CD1c-positive myeloid dendritic cell (primary cell): ENCODE measurements at regions not wholly inside any gene's neighbourhood (a gene's known extent, or its start where the extent isn't known, plus 50 kb on each side); places are given as distances from the start of the nearest gene placed in this dataset.

ENCODE experiments used
- DNase-seq: peaks from one replicate; pipeline ENCODE4 v3.0.0-alpha.2; 2016; ENCODE audit errors: extremely low spot score

DNA sequence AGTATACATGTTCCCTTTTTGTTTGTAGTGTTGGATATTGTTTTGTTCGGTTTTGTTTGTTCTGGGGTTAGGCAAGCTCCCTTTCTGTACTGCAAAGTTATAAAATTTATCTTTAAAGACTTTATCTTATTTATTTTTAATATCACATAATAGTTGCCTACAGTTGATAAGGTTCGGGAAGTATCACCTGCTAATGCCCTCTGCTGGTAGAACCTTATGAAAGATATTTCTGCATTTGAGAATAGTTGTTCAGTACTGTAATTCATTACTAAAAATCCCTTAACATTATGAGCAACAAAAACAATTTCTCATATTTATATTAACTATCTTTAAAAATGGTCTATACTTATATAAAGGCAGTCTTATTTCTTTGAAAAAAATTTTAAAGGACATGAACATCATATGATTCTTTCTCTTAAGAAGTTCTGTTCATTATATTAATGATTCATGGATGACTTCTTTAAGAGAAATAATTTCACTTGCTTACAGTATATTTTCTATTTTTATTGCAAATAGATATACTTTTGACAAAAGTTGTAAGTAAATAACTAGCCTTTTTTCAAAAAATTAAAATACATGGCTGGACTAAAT is 1126.8 kb downstream of the SI start:
- DNase-seq: no peak

- DNase-seq: no peak
Measured at GRCh38 chr3:163946785-163947184, 1131.5 kb downstream of the SI start.

DNA sequence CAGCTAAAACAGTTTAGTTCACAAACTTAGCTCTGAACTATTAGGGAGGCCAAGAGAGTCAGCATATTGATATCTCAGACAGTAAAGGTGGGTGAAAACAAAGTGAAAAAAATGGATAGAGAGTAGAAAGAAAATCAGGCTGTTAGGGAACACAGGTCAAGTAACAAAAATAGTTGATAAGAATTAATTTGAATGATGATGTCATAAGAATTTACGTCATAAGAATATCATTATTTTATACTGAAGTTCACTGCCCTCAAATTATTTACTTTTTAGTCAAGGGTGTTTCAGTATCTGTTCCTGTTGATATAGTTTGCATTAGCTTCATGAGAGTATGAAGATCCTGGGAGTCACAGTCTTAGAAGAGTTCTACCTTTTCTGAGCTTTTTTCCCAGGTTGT is 1134.6 kb downstream of the SI start:
- no peak for DNase-seq

- no peak for DNase-seq
Measured at GRCh38 chr3:163939926-163940325, 1138.4 kb downstream of the SI start.

DNA sequence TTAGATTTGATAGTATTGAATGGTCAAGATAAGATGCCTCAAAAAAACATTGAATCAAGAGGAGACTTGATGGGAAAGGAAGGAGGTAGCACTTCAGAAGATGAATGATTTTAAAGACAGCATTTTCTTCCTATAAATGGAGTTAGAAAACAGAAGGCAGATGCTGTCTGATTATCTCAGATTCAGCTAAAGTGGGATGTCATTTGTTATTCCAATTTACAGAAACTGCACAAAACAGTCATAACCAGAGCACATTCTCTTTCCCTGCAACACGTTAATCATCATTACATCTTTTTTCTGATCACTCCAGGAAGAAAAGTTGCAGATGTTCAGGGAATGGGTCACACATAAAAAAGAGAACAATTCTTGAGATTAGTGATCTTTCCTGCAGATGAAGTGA is 1141.8 kb downstream of the SI start:
- DNase-seq: no peak

GRCh38 chr3:163935411-163935810 is 1142.9 kb downstream of the SI start:
- no peak for DNase-seq

- DNase-seq: no peak
Measured at GRCh38 chr3:163929069-163929652, 1149.1 kb downstream of the SI start.

DNA sequence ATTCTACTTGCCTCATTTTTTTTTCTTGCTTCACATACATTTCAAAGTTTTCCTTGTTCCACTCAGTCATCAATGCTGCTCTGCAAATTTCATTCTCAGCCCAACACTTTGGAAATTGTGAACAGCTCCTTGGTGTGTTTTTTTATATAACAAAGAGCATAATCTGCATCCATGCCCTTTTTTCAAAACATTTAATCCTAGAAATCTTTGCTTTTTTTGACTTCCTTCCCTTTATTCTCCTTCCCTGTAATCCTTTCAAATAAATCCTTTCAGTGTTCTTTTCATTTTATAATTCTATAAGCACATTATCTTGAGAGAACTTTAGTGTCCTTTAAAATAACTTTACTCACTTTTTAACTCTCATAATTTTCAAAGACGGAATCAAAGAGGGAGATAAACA is 1150.8 kb downstream of the SI start:
- no peak for DNase-seq

DNA sequence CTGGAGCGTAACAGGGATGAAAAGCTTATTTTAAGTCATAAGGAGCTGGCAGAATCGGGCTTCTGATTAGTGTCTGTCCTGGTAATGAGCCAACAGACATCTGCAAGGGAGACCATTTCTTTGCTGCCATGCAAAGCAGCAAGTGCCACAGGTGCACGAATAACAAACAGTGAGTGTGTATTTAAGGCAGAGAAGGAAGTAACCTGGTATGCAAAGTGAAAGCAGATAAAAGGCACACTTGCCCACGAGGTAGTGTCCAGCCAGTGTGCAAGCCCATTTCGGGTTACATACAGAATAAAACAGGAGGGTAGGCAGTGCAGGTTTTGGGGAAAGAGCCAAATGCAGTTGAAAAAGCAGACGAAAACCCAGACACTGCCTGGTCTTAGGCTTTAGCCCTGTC is 1153.7 kb downstream of the SI start:
- no peak for DNase-seq

DNA sequence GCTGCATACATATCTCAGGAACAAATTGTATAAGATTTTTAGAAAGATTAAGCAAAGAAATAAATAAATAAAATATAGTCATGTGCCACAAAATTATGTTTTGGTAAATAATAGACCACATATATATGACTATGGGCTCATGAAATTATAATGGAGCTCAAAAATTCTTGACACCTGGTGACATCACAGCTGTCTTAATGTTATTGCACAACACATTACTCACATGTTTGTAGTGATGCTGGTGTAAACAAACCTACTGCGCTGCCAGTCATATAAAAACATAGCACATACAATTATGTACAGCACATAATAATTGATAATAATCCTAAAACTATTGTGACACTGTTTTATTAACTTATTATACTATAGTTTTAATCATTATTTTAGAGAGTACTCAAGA is 1159.1 kb downstream of the SI start:
- DNase-seq: no peak

- no peak for DNase-seq
Measured at GRCh38 chr3:163916596-163917560, 1161.4 kb downstream of the SI start.

DNA sequence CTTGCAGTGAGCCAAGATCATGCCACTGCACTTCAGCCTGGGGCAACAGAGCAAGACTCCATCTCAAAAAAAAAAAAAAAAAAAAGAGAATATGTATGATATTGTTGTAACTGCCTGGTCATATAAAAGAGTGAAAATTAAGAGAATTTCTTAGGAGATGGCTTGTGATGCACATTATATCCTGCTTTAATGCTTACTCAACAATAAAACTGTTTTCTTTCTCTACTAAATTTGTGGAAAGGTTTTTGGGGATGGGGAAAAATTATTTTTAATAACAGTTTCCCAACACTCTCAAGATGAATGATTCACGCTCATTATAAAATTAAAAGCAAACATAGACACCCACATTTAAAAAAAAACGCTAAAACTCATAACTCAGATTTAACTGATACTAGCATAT is 1163.0 kb downstream of the SI start:
- DNase-seq: no peak

GRCh38 chr3:163914567-163914966 is 1163.7 kb downstream of the SI start:
- no peak for DNase-seq

GRCh38 chr3:163891771-163892170 is 1186.5 kb downstream of the SI start:
- DNase-seq: no peak

DNA sequence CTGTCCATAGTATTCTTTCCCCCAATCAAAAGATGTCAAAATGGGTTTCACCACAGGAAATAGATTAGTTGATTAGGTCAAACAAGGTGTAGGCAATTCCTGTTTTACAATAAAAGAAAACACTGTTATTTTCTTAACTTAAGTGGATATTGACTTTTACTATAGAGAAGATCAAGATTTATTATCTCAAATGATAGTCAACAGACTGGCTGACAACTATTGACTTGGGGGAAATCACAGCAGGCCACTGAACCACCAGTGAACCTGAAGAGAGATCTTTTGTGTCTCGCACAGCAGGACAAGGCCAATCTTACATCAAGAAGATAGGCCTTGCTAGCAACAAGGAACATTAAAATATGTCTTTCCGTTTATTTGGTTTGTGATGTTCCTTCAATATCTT is 1187.6 kb downstream of the SI start:
- no peak for DNase-seq

DNA sequence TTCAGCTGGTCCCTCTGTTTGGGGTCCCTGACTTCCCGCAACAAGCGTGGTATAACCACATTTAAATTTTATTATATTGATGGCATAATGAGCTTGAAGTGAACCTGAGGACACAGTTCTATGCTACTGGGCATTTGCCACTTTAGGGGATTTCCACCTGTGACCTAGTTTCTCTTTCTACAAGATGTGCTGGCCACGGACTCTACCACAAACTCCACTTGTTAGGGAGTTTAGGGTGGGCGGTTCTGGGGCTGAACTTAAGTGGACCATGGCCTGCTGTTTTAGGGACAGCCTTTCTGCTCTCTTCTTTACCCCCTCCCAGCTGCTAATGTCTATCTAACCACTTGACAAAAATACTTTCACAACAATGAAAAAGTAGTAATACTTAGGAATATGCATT is 1199.1 kb downstream of the SI start:
- no peak for DNase-seq

DNA sequence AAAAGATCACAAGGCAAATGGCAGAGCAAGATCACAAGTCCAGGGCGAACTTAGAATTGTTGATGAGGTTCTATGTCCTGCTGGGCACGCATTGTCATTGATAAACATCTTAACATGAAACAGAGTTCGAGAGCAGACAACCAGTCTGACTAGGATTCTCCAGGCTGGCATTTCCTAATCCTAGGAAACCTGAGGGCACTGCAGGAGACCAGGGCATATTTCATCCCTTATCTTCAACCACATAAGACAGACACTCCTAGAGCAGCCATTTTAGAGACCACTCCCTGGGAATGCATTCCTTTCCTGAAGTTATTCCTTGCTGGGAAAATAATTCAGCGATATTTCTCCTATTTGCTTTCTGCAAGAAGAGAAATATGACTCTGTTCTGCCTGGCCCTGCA is 1199.9 kb downstream of the SI start:
- no peak for DNase-seq

- no peak for DNase-seq
Measured at GRCh38 chr3:163877805-163878204, 1200.5 kb downstream of the SI start.

- DNase-seq: no peak
Measured at GRCh38 chr3:163863146-163863545, 1215.2 kb downstream of the SI start.

DNA sequence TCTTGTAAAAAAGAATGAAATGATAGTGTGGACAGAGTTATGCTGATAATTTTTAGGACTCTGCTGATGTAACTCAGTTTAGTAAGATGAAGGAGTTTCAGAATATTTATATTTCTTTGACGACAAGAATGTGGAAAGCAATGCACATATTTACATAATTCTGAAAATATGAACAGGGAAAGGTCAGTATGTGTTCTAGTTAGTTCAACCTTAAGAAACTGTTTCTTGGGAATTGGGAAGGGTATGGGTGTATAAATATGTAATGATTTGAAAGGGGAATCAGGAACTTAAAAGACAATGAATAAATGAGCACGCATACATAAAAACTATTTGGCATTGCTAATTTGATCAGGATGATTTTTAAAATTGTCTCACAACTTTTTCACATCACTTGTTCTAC is 1226.1 kb downstream of the SI start:
- no peak for DNase-seq

DNA sequence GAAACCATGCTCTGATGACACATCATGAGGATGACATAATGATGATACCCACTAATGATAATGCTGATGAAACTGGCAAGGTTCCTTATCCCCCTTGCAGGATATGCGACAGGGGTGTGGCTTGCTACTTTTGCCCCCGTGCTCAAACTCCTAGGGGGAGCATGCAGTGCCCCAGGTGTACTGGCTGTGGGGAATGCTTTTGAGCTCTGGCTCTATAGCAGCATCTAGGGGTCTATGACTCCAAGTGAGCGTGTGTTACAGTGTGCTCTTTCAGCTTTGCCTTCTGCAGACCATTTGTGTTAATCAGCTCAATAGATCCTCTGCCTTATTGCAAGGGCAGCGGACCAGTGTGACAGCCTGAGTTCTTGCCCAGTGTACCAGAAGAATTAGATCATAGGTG is 1239.5 kb downstream of the SI start:
- no peak for DNase-seq

GRCh38 chr3:163832547-163832946 is 1245.7 kb downstream of the SI start:
- no peak for DNase-seq

- no peak for DNase-seq
Measured at GRCh38 chr3:163821841-163822240, 1256.5 kb downstream of the SI start.
